ENCODE measurements at regions not wholly inside any gene's neighbourhood (a gene's known extent, or its start where the extent isn't known, plus 50 kb on each side); places are given as distances from the start of the nearest gene placed in this dataset.
"Not testable (repeated sequence)": the region's sequence is repeated elsewhere in the genome, so short reads cannot be mapped to it uniquely, and the experiment has no call there.

- no peak for DNase-seq (ENCODE audit: low spot score)
Measured at GRCh38 chr10:128579280-128579865, 453.1 kb upstream of the MKI67 start.

DNA sequence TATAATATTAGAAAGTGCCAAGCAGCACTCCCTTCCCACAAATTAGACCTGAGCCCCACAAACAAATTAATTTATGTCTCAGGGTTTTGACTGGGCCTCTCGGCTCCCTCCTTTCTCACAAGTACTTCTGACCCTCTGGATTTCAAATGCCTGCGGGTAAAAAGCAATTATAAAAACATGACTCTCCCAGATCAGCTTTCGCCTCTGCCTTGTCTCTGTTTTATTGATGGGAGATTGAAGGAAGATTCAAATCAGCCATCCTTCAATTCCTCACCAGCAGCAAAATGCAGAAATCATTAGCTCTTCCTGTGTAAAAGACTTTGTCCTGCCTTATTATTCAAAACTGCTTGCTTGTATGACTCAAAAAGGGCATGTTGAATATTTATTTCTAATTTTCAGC, 453.7 kb upstream of the MKI67 start:
- DNase-seq (ENCODE audit: low spot score): no peak

DNA sequence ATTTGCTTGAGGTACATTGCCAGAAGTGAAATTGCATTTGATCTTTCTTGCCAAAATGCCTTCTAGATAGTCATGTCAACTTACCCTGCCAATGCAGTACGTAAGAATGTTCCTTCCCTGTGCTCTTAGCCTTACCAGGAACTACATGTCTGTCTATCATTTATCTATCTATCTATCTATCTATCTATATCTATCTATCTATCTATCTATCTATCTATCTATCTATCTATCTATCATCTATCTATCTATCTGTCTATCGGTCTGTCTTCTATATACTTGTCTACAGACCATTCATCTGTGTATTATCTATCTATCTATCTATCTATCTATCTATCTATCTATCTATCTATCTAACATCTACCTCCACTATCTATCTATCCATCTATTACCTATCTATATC, 456.9 kb upstream of the MKI67 start:
- not testable (repeated sequence) for DNase-seq (ENCODE audit: low spot score)

DNA sequence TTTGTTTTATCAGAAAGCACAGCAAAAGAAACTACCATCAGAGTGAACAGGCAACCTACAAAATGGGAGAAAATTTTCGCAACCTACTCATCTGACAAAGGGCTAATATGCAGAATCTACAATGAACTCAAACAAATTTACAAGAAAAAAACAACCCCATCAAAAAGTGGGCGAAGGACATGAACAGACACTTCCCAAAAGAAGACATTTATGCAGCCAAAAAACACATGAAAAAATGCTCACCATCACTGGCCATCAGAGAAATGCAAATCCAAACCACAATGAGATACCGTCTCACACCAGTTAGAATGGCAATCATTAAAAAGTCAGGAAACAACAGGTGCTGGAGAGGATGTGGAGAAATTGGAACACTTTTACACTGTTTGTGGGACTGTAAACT, 460.4 kb upstream of the MKI67 start:
- not testable (repeated sequence) for DNase-seq (ENCODE audit: low spot score)

DNA sequence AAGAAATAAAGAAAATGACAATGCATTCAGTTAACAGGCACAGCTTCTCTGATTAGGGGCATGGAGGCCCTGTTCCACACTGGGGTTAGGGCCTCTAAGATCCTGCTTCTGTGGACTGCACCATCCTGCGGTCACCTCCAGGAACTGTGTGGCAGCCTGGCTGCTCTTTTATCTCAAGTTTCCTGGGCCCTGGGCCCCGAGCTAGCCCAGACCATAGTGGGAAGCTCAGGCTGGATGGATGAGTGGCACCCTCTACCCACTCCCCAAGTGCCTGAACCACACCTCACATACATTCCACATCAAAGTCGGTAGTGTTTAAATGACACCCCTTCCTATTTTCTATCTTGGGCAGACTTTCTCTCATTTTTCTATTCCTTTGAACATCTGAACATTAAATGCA, 461.5 kb upstream of the MKI67 start:
- no peak for DNase-seq (ENCODE audit: low spot score)

DNA sequence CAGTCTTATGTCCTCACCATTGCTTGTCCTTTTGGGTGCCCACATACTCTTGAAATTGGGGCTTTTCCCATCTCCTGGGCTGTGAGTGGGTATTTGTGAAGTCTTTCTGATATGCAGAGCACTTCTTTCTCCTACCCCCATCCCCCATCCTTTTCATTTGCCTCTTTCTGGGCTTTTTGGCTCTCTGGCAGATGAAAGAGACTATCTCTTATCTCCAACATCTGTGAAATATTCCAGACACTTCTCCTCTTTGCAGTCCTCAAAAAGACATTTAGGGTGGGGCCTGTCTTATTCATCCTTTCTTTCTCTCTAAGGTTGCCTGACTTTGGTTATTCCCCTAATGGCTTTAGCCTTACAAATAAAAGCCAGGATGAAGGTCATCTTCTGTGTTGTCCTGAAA, 462.2 kb upstream of the MKI67 start:
- DNase-seq (ENCODE audit: low spot score): no peak

- no peak for DNase-seq (ENCODE audit: low spot score)
Measured at GRCh38 chr10:128594688-128595087, 468.5 kb upstream of the MKI67 start.

DNA sequence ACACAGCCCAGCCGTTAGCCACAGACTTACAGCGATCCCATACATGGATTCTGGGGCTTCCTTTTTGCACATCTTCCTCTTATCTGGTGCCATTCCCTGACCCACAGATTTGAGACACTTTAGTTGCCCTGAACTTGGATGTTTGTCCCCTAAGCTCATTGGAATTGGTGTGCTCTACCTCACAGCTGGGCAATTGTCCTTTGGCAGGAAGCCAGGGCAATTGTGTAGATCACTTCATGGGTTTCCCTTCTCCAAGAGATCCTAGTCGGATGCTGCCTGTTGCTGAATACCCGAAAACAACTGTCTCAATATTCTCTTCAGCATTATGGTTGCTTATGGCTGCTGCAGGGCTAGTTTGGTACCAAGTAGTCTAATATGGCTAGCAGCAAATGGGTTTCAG, 470.7 kb upstream of the MKI67 start:
- DNase-seq (ENCODE audit: low spot score): no peak

DNA sequence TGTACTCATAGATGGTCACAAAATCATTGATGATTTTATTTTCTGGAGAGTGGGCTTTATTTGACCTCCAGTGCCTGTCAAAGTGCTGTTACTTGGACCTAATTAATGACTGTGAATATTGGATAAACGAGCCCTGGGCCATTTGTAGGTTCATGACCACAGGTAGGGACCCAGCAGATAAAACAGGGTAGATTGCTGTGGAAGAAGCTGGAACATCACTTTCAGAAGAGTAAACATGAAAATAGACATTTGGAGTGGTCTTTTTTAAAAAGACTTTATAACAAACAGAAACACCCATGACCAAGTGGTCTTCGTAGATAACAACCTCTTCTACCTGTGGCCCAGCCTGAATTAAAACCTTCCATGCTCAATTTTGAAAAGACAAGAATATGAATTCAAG, 472.8 kb upstream of the MKI67 start:
- DNase-seq (ENCODE audit: low spot score): no peak

GRCh38 chr10:128599538-128599937, 473.3 kb upstream of the MKI67 start:
- no peak for DNase-seq (ENCODE audit: low spot score)

DNA sequence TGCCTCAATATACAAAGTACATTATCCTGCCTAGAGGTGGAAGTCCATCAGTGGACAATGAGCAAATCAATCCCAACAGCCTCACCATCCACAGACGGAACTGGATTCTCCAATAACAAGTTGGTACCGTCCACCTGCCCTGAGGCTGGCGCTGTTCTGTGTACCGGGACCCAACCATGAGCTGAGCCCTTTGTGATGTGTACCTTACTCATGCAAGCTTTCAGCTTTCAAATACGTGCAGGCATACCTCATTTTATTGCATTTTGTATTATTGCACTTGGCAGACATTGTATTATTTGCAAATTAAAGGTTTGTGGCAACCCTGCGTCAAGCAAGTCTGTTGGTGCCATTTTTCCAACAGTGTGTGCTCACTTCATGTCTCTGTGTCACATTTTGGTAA, 476.0 kb upstream of the MKI67 start:
- no peak for DNase-seq (ENCODE audit: low spot score)

- DNase-seq (ENCODE audit: low spot score): no peak
Measured at GRCh38 chr10:128604025-128604424, 477.8 kb upstream of the MKI67 start.

DNA sequence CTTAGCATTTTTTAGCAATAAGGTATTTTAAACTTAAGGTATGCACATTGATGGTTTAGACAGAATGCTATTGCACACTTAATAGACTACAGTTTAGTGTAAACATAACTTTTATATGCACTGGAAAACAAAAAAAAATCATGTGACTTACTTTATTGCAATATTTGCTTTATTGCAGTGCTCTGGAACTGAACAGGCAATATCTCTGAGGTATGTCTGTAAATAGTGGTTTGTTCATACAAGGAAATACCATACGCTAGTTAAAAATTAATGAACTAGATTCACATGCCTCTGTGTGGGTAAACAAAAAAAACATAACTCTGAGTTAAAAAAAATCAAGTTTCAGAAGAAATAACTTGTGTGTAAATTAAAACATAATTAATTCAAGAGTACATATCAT, 479.0 kb upstream of the MKI67 start:
- DNase-seq (ENCODE audit: low spot score): no peak

GRCh38 chr10:128606055-128606454, 479.8 kb upstream of the MKI67 start:
- no peak for DNase-seq (ENCODE audit: low spot score)

DNA sequence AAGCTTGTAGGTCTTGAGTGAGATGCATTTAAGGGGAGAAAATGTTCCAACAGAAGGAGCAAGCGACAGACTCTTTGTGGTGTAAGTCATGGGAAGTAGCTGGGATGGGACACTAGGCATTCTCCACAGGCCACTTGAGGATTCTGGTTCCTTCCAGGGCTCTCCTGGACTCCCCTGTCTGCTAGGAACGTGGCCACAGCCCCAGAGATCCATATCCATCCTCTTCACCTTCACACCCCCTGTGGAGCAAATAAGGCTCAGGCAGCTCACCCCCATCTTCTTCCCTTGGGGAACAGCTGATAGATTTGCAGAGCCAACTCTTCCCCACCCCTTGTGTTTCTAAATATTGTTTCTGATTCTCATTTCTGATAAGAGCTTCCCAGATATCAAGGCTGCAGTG, 482.6 kb upstream of the MKI67 start:
- DNase-seq (ENCODE audit: low spot score): no peak

- DNase-seq (ENCODE audit: low spot score): no peak
Measured at GRCh38 chr10:128609460-128609859, 483.2 kb upstream of the MKI67 start.

DNA sequence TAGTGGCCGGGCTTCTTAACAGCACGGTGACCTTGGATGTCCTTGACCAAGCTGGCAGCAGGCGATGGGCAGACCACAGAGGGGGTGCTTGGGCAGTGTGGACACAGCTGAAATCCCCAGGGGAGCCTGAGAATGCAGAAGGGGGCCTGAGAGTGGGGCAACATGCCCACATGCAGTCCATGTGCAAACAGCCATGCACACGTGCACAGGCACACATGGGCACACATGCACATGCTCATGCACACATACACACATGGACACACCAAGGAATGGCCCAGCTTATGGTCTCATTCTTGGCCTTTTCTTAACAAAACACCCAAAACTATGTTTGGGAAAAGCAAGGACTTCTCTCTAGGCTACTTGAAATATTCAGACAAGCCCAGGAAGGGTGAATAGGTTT, 483.9 kb upstream of the MKI67 start:
- DNase-seq (ENCODE audit: low spot score): no peak

GRCh38 chr10:128612195-128612594, 486.0 kb upstream of the MKI67 start:
- DNase-seq (ENCODE audit: low spot score): no peak

DNA sequence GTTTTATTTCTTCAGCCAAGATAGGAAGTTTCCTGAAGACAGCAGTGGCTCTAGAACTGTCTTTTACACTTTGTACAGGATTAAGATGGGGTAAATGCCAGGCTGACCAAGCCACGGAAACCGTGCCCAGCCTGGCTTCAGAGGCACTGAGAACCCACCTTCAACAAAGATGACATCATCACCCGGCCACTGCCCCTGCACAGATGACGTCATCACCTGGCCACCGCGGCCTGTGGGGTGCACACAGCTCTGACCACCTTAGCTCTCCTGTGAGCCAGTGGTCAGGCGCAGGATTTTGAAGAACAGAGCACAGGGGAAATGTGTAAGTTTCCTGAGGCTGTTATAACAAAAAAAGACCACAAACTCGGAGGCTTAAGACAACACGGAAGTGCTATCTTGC, 486.4 kb upstream of the MKI67 start:
- DNase-seq (ENCODE audit: low spot score): no peak

- no peak for DNase-seq (ENCODE audit: low spot score)
Measured at GRCh38 chr10:128614016-128614605, 487.9 kb upstream of the MKI67 start.

GRCh38 chr10:128614802-128615553, 488.8 kb upstream of the MKI67 start:
- DNase-seq (ENCODE audit: low spot score): no peak

GRCh38 chr10:128617532-128617931, 491.3 kb upstream of the MKI67 start:
- DNase-seq (ENCODE audit: low spot score): no peak

DNA sequence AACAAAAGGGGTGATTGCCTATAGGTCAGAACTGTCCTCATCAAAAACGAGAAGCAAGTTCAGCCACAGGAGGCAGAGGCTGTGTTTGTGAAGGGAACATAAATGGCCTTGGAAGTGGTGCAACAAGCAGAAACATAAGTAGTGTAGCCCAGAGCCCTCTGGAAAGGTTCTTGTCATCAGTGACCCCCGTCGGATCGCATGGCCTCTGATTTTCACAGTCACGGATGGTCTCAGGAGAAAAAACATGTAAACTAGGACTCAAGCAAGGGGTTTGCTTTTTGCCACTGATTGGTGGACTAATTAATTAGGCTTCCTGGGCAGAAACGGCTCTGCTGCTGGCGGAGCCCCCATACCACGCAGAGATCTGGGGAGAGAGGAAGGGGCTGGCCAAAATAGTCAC, 496.5 kb upstream of the MKI67 start:
- DNase-seq (ENCODE audit: low spot score): no peak

DNA sequence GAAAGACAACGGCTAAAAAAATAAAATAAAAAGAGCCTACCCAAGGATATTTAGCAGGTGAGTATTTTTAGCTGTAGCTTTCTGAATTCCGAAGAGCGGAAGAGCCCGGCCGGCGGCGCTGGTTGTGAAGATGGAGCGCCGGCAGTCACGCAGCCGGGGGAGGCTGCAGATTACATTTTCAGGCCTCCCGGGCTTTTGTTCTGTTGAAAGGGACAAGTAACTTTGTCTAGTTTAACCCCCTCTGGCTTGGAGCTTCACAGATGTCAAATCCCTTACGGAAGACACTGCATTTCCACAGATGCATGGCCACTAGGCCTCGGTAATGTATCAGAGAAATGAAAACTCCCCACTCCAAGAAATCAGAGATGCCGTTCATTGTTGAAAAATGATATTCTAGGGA, 497.6 kb upstream of the MKI67 start:
- no peak for DNase-seq (ENCODE audit: low spot score)
